ENCODE measurements at regions not wholly inside any gene's neighbourhood (a gene's known extent, or its start where the extent isn't known, plus 50 kb on each side); places are given as distances from the start of the nearest gene placed in this dataset.

DNA sequence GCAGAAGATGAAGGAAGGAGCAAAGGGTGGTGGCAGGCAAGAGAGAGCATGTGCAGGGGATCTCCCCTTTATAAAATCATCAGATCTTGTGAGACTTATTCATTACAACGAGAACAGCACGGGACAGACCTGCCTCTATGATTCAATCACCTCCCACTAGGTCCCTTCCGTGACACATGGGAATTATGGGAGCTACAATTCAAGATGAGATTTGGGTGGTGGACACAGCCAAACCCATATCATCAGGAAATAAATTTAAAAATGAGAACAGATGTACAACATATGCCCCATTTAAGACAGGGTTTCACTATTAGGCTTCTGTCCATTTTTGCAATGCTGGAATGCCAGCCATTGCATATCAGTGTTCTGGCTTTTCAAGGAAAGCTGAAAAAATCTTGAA, 346.7 kb upstream of the SLIT2 start:
- Histone ChIP-seq H3K14ac (ENCODE audit: low read length in 2 of 2) (no peak overlapping the region), H3K27me3 (ENCODE audit: control insufficient read depth in 1 of 2, insufficient read depth in 1 of 2, low read length in 2 of 2) (no peaks in the 10 kb centered on the region), H2AFZ (ENCODE audit: low read depth, low read length) (no peak overlapping the region), H3K79me1 (replicated peaks; ENCODE audit: low read length, poor library complexity, severe bottlenecking) (no peaks in the 10 kb centered on the region), H3K9me3 (ENCODE audit: control insufficient read depth, low read length) (no peaks in the 10 kb centered on the region), H2BK120ac (ENCODE audit: low read depth, low read length) (no peak overlapping the region), H2AK5ac (ENCODE audit: low read length, severe bottlenecking) (no peak overlapping the region), H3K18ac (ENCODE audit: low read depth in 1 of 2, low read length in 2 of 2) (no peak overlapping the region), H3K27ac (ENCODE audit: low read length, poor library complexity, severe bottlenecking) (no peak overlapping the region), H2BK15ac (ENCODE audit: low read depth, poor library complexity, severe bottlenecking) (no peak overlapping the region), H4K91ac (ENCODE audit: low read length) (no peak overlapping the region), H3K4me1 (ENCODE audit: control insufficient read depth, insufficient read depth, low read depth, low read length) (no peaks in the 10 kb centered on the region), H2BK5ac (ENCODE audit: low read depth, low read length, poor library complexity, severe bottlenecking) (no peak overlapping the region), H2BK12ac (ENCODE audit: low read length in 2 of 2) (no peak overlapping the region), H3K4ac (ENCODE audit: low read depth in 1 of 2, low read length in 2 of 2) (no peak overlapping the region), H3K36me3 (ENCODE audit: control insufficient read depth in 1 of 2, insufficient read depth in 2 of 2, low read depth in 1 of 2, low read length in 2 of 2) (no peaks in the 10 kb centered on the region), H3K9ac (ENCODE audit: low read length) (no peak overlapping the region), H3K23ac (ENCODE audit: low read length in 2 of 2) (no peak overlapping the region), H3K4me2 (ENCODE audit: low read length, poor library complexity, severe bottlenecking) (no peak overlapping the region), H3K4me3 (ENCODE audit: insufficient read depth in 1 of 2, low read depth in 1 of 2, low read length in 2 of 2) (no peak overlapping the region), H4K8ac (ENCODE audit: low read length) (no peak overlapping the region)
- 87% methylated on average over 3 of the region's 3 CpGs for WGBS
- DNase-seq: no peak

DNA sequence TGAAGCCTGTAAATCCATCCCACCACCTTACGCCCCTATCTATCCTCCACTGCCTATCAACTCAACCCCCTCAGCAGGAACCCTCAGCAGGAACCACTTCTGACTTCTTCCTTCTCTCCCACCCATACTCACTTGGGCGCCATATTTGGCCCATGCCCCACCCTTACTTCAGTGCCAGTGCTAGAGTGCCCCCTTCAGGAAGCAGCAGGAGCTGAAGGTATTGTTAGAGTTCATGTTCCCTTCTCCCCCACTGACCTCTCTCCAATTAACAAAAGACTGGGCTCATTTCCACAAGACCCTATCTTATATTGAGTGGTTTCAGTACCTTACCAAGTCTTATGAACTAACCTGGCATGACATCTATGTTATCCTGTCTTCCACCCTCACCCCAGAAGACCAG, 363.1 kb upstream of the SLIT2 start:
- Histone ChIP-seq H3K4me1 (ENCODE audit: control insufficient read depth, insufficient read depth, low read depth, low read length) (no peaks in the 10 kb centered on the region), H3K27ac (ENCODE audit: low read length, poor library complexity, severe bottlenecking) (no peak overlapping the region), H4K8ac (ENCODE audit: low read length) (no peak overlapping the region), H2BK120ac (ENCODE audit: low read depth, low read length) (no peak overlapping the region), H3K4me2 (ENCODE audit: low read length, poor library complexity, severe bottlenecking) (no peak overlapping the region), H3K14ac (ENCODE audit: low read length in 2 of 2) (no peak overlapping the region), H3K9ac (ENCODE audit: low read length) (no peak overlapping the region), H2AK5ac (ENCODE audit: low read length, severe bottlenecking) (no peak overlapping the region), H3K23ac (ENCODE audit: low read length in 2 of 2) (no peak overlapping the region), H2AFZ (ENCODE audit: low read depth, low read length) (no peak overlapping the region), H3K4ac (ENCODE audit: low read depth in 1 of 2, low read length in 2 of 2) (no peak overlapping the region), H3K4me3 (ENCODE audit: insufficient read depth in 1 of 2, low read depth in 1 of 2, low read length in 2 of 2) (no peak overlapping the region), H2BK12ac (ENCODE audit: low read length in 2 of 2) (no peak overlapping the region), H2BK5ac (ENCODE audit: low read depth, low read length, poor library complexity, severe bottlenecking) (no peak overlapping the region), H3K79me1 (replicated peaks; ENCODE audit: low read length, poor library complexity, severe bottlenecking) (no peaks in the 10 kb centered on the region), H4K91ac (ENCODE audit: low read length) (no peak overlapping the region), H3K18ac (ENCODE audit: low read depth in 1 of 2, low read length in 2 of 2) (no peak overlapping the region), H3K36me3 (ENCODE audit: control insufficient read depth in 1 of 2, insufficient read depth in 2 of 2, low read depth in 1 of 2, low read length in 2 of 2) (no peaks in the 10 kb centered on the region), H2BK15ac (ENCODE audit: low read depth, poor library complexity, severe bottlenecking) (no peak overlapping the region), H3K9me3 (ENCODE audit: control insufficient read depth, low read length) (no peaks in the 10 kb centered on the region), H3K27me3 (ENCODE audit: control insufficient read depth in 1 of 2, insufficient read depth in 1 of 2, low read length in 2 of 2) (no peaks in the 10 kb centered on the region)
- no peak for DNase-seq
- WGBS: 82% methylated on average over 2 of the region's 2 CpGs

DNA sequence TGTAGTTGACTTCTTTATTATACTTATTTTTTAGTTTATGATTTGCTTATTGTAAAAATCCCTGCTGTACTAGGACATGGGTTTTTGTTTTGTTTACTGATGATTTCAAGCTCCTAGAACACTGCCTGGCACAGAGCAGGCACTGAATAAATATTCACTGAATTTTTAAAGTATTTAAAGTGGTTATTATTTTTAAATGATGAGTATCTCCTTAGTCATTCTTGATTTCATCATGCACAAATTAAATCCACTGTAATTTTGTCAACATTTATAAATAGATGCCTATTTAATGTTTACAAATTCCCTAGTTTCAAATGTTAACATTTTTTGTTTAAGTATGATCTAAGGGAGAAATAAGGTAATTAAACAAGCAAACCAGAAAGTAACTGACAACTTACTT, 367.9 kb upstream of the SLIT2 start:
- Histone ChIP-seq H3K9ac (ENCODE audit: low read length) (peak overlapping the region; percentile 49), H2BK12ac (ENCODE audit: low read length in 2 of 2) (no peak overlapping the region), H3K4me2 (ENCODE audit: low read length, poor library complexity, severe bottlenecking) (no peak overlapping the region), H3K23ac (ENCODE audit: low read length in 2 of 2) (no peak overlapping the region), H3K4me3 (ENCODE audit: insufficient read depth in 1 of 2, low read depth in 1 of 2, low read length in 2 of 2) (no peak overlapping the region), H2BK120ac (ENCODE audit: low read depth, low read length) (no peak overlapping the region), H4K91ac (ENCODE audit: low read length) (no peak overlapping the region), H3K4me1 (ENCODE audit: control insufficient read depth, insufficient read depth, low read depth, low read length) (no peaks in the 10 kb centered on the region), H3K14ac (ENCODE audit: low read length in 2 of 2) (no peak overlapping the region), H2AFZ (ENCODE audit: low read depth, low read length) (no peak overlapping the region), H3K27ac (ENCODE audit: low read length, poor library complexity, severe bottlenecking) (no peak overlapping the region), H2BK15ac (ENCODE audit: low read depth, poor library complexity, severe bottlenecking) (no peak overlapping the region), H2AK5ac (ENCODE audit: low read length, severe bottlenecking) (no peak overlapping the region), H3K79me1 (replicated peaks; ENCODE audit: low read length, poor library complexity, severe bottlenecking) (no peaks in the 10 kb centered on the region), H4K8ac (ENCODE audit: low read length) (no peak overlapping the region), H3K4ac (ENCODE audit: low read depth in 1 of 2, low read length in 2 of 2) (no peak overlapping the region), H3K18ac (ENCODE audit: low read depth in 1 of 2, low read length in 2 of 2) (no peak overlapping the region), H3K9me3 (ENCODE audit: control insufficient read depth, low read length) (no peaks in the 10 kb centered on the region), H3K27me3 (ENCODE audit: control insufficient read depth in 1 of 2, insufficient read depth in 1 of 2, low read length in 2 of 2) (no peaks in the 10 kb centered on the region), H3K36me3 (ENCODE audit: control insufficient read depth in 1 of 2, insufficient read depth in 2 of 2, low read depth in 1 of 2, low read length in 2 of 2) (no peaks in the 10 kb centered on the region), H2BK5ac (ENCODE audit: low read depth, low read length, poor library complexity, severe bottlenecking) (no peak overlapping the region)
- DNase-seq: peak; percentile 33

DNA sequence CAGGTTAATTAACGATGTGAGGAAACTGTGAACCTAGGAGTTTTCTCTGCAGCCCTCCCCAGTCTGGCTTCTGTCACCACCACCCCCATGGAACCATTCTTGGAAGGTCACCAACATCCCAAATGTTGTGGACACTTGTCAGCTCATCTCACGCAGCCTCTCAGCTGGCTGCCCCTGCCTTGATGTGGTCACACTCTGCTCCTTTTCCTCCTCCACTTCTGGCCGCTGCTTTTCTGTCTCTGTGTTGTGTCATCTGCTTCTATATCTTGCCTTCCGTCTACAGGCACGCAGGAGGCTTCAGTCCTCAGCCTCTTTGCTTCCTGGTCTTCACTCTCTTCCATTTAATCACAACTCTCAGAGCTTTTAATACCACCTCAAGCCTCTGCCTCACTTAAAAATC, 371.5 kb upstream of the SLIT2 start:
- H2AFZ ChIP-seq (ENCODE audit: low read depth, low read length): no peak overlapping the region
- no peaks in the 10 kb centered on the region for H3K9me3 ChIP-seq (ENCODE audit: control insufficient read depth, low read length)
- no peak overlapping the region for H3K9ac ChIP-seq (ENCODE audit: low read length)
- H3K4ac ChIP-seq (ENCODE audit: low read depth in 1 of 2, low read length in 2 of 2): no peak overlapping the region
- H3K36me3 ChIP-seq (ENCODE audit: control insufficient read depth in 1 of 2, insufficient read depth in 2 of 2, low read depth in 1 of 2, low read length in 2 of 2): no peaks in the 10 kb centered on the region
- no peaks in the 10 kb centered on the region for H3K4me1 ChIP-seq (ENCODE audit: control insufficient read depth, insufficient read depth, low read depth, low read length)
- WGBS: 22% methylated on average over 5 of the region's 5 CpGs
- no peak overlapping the region for H3K14ac ChIP-seq (ENCODE audit: low read length in 2 of 2)
- H2BK5ac ChIP-seq (ENCODE audit: low read depth, low read length, poor library complexity, severe bottlenecking): no peak overlapping the region
- DNase-seq: peak; percentile 72
- H3K4me3 ChIP-seq (ENCODE audit: insufficient read depth in 1 of 2, low read depth in 1 of 2, low read length in 2 of 2): no peak overlapping the region
- no peak overlapping the region for H3K23ac ChIP-seq (ENCODE audit: low read length in 2 of 2)
- no peak overlapping the region for H2BK12ac ChIP-seq (ENCODE audit: low read length in 2 of 2)
- no peak overlapping the region for H2BK120ac ChIP-seq (ENCODE audit: low read depth, low read length)
- no peak overlapping the region for H3K18ac ChIP-seq (ENCODE audit: low read depth in 1 of 2, low read length in 2 of 2)
- no peaks in the 10 kb centered on the region for H3K27me3 ChIP-seq (ENCODE audit: control insufficient read depth in 1 of 2, insufficient read depth in 1 of 2, low read length in 2 of 2)
- no peak overlapping the region for H2BK15ac ChIP-seq (ENCODE audit: low read depth, poor library complexity, severe bottlenecking)
- H4K91ac ChIP-seq (ENCODE audit: low read length): no peak overlapping the region
- no peak overlapping the region for H3K27ac ChIP-seq (ENCODE audit: low read length, poor library complexity, severe bottlenecking)
- no peak overlapping the region for H2AK5ac ChIP-seq (ENCODE audit: low read length, severe bottlenecking)
- H3K4me2 ChIP-seq (ENCODE audit: low read length, poor library complexity, severe bottlenecking): no peak overlapping the region
- no peaks in the 10 kb centered on the region for H3K79me1 ChIP-seq (replicated peaks; ENCODE audit: low read length, poor library complexity, severe bottlenecking)
- H4K8ac ChIP-seq (ENCODE audit: low read length): no peak overlapping the region

Data from mesenchymal stem cell (in vitro differentiated cells and primary cell).